Dermis microvascular lymphatic vessel endothelial cell (primary cell): ENCODE measurements at regions not wholly inside any gene's neighbourhood (a gene's known extent, or its start where the extent isn't known, plus 50 kb on each side); places are given as distances from the start of the nearest gene placed in this dataset.

Experiments used
- DNase-seq, 2 donors: peaks; one replicate each; pipeline versions ENCODE4 v3.0.0 to v3.0.0-alpha.2; 2010; ENCODE audit warnings: low read depth in 2 of 2

DNA sequence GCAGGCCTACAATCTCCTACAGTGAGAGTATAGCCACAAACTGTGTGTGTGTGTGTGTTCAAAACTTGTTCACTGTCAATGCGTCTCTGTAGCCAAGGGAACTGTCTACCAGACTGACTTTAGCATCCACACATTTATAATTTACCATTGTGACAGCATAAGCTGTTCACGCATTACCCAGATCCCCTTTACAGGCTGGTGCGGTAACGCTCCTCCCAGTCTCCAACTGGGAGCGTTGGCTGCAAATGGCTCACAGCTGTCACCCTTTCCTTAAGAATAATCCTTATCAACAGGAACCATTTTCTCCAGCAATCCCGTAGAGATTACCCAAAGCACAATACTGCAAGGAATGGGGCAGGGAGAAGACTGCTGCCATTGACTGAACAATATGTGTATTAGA is 199.5 kb downstream of the GPAM start:
- no peak for DNase-seq

DNA sequence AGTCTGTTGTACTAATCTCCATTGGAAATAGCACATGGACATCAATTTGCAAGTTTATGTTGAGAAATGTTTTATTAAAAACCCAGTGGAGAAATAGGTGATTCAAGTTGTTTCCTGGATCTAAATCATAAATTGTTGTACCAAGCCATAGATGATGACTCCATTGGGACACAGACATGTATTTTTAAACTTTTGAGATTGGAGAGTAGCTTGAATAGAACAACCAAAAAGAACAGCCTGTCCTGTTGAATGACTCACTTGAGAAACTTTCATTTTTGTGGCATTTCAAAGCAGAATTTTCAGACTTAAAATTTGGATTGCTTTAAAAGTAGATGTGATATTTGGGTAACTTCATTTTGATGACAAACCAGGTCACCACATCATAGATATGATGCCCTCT is 197.5 kb downstream of the GPAM start:
- no peak for DNase-seq

DNA sequence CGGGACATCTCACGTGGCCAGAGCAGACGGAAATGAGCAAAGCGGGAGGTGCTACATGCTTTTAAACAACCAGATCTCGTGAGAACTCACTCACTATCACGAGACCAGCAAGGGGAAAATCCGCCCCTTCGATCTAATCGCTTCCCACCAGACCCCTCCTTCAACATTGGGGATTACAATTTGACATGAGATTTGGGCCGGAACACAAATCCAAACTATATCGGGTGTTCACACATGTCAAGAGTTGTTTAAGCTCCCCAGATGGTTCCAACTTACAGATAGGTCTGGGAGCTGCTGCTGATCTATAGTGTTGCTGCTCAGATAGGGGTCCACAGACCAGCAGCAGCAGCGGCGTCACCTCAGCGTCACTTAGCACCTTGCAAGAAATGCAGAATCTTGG is 194.9 kb downstream of the GPAM start:
- DNase-seq, result no peak

DNA sequence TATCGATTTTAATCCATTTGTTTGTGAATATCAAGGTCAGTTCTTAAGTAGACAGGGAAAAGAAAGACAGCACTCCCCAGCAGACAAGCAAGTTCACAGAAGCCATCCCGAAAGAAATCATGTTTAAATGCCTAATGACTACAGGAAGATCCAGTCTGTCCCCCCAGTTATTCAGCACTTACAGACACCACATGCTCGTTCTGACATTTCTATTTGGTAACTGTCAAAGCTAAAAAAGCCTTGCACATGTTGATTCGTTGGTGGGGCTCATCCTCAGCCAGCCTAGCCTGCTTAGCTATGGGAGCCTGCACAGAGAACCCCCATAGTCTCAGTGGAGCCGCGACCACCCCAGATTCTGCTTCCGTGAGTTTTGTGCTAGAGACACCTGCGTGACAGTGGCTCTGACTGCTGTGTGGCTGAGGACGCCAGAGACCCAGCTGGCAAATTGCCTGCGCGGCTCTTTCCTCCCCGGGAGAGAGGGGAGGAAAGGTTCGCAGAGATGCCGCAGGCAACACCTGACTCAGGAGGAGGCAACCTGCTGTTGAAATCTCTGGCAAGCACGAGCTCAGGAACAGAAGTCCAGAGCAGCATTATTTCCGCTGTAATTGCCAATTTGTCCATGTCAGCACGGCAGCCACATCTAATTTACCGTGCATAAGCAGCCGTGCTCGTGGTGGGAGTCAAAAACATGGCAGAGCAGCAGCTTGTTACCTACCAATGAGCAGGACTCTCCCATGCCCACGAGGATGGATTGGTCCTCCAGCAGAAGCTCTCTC is 194.2 kb downstream of the GPAM start:
- DNase-seq, result no peak

DNA sequence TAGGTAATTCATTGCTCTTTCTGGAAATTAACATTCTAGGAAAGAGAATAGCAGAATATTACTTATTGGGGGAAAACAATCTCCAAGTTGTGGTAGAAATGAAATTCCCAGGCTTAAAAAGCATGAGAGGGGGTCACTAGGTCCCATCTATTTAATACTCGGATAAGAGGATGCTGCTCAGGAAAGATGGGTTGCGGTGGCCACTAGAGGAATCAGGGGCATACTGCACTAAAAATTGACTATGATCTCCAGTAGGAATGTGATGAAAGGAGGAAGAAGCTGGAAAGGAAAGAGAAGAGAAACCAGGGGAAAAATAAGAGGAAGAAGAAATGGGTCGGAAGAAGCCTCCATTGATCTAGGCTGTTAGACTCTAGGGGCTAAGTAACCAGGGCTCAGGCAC is 192.8 kb downstream of the GPAM start:
- DNase-seq, result no peak

DNA sequence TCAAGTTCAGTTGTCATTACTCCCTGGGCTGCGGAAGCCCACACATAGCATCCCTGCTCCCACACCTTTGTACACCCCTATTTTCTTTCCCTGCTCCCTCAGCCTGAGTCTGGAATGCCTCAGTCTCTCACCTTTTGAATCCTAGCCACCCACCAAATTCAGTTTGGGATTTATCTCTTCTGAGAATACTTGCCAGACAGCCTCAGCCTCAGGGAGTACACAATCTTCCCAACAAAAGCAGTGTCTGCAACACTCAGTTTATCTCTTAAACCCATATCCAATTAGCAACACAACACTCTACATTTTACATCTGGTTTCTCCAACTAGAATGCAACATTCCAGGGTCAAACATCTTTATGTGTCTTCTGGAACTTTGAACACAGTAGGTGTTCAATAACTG is 190.2 kb downstream of the GPAM start:
- no peak for DNase-seq

DNA sequence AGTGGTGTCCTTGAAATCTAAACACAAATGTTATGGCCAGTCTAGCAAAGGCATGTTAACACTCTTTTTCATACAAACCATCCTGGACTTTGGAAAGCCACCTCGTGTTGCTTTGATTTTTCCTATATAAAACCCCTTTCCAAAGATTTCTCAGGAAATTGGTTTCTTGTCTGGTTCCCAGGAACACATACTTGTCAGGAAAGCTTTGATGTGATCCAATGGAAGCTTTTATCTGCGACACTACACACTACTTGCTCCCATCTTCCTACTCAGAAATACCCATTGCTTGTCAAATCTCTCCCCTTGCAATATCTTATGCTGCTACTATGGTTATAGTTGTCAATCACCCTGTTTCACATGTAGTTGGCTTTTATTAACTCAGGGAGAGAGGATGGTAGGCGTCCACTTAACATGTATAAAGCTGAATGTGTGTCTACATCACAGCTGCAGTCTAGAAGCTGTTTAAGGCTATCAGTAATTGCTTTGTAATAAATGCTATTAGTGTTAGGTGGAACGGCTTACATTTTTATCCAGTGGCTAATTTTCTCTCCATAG is 189.6 kb downstream of the GPAM start:
- DNase-seq, result no peak

DNA sequence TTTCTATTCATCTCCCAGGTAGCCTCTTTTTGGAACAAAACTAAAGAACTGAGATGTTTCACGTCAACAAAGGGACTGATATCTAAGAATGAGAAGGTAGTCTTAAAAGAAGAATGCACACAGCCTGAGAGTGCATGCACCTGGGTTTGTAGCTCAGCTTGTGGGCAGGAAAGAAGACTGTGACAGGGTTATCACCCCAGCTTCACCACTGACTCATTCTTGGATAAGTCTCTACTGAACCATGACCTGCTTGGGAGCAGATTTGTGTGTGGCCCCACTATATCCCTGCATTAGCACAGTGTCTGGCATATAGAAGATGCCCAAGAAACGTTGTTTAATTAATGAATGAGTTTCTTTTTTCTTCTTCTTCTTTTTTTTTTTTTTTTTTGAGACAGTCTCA is 187.5 kb downstream of the GPAM start:
- no peak for DNase-seq

DNA sequence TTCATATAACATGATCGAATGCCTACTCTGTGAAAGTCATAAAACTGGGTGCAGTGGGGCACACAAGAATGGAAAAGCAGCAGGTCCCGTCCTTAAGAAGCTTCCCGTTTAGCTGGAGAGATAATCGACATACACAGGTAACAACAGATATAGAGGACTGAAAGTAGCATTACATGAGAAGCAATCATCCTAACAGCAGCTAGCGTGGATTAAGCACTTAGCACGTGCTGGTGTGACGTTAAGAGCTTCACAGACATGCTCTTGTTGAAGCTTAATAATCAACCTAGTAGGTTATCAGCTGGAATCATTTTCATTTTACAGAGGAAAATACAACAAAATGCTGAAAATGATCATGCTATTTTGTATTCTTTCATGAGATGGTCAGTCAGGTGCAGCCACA is 184.8 kb downstream of the GPAM start:
- no peak for DNase-seq

DNA sequence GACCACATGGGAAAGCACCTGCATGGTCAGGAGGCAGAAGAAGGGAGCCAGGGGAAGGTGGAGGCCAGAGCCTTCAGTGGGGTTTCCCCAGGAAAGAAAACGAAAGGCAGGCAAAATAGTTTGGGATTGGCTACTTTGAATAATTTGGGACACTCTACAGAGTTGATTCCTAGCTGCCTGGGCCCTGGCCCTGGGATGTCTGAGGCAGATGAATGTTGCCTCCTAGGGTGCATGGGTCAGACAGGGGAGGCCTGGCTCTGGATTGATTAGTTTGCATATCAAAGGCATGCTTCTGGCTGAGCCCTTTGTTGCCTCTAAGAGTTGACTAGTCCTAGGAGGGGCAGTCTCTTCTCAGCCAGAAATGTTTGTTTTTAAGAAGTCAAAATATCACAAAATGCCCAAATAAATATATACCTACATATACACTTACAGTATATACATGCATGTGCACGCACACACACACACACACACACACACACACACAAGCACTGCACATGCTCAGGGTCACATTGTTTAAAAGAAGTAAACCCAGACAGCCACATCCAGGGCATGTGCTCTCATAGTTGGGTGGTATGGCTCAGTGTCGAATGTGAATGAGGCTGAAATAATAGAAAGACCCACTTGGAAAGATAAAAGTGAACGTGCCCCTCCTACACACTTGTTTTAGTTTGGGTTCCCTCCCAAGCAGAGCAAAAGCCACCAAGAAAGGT is 184.2 kb downstream of the GPAM start:
- DNase-seq, result no peak

DNA sequence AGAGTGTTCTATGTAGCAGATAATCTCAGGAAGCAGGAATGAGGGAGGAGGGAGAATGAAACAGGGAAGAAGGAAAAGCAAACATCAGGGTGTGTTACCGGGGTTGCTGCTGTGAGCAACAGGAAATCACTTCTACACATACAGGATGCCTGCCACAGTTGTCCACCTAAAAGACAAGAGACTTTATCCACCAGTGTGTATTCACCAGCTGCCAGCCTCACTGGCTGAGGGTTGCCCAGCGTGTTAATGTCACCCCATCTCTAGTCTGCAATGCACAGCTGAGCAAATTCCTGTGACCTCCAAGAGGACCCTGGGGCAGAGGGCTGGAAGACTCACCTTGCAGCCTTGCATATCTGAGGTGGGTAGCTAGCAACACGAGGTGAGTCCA is 183.7 kb downstream of the GPAM start:
- DNase-seq, result no peak

DNA sequence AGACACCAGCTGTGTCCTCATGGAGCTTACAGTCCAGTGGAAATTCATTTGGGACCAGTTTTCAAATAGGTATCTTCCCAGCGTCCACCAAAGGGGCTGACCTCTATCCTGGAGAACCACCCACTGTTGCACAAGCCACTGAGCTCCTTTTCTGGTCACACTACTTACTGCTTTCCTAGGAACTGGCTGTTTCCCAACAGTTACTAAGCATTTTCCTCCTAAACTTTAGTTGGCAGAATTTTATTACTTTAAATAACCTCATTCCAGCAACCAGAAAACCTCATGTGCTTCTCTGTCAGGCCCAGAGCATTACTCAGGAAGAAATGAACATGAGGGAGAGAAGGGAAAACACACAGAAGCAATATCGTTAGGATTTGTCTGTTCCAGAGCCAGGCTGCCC is 183.1 kb downstream of the GPAM start:
- DNase-seq, result no peak

DNA sequence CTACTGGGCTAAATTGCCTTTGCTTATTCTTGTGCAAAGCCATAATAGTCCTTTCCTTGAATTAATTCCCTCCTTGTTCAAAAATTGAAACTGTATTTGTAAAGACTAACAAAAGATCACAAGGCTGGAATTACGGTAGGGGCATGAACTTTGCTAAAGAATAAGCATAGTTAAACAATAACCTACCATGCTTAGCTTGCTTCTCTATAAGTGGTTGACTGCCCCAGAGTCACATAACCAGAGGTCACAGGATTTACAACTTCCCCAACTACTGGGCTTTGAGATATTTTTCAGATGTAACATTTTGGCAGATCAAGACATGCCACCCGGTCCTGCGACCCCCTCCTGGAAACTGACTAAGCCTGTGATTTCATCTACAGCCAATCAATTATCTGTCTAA is 181.4 kb downstream of the GPAM start:
- DNase-seq, result no peak

DNA sequence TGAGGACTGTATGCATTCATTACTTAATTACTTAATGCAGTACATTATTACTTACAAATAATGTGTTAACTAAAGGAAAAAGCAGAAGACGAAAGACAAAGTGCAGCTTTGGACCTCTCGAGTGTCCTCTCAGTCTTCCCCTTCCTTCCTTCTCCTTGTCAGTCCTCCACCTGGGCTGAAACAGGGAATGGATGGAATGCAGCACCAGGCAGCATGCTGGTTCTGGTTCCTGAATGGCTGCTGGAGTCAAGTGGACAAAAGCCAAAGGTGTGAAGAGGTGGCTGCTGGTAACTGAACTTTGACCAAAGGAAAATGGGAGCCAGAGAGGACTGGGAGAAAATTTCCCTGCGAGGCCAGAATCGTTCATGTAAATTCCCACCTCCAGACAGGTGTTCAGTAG is 179.5 kb downstream of the GPAM start:
- no peak for DNase-seq

DNA sequence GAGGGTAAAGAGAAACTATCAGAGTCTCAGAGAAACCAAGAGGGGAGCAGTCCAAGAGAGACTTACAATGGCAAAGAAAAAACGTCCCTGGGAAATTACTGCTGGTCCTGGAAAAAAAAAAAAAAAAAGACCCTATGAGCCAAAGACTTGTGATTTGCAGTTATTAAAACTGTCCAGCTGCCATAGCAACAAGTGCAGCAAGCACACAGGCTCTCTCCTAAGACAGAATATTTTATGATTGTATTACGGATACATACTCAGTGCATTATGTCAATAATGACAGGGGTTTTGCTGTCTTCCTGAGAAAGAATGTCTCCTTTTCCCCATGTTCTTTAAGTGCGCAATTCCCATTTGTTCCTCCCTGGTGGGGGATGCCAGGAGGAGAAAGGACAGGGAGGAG is 178.5 kb downstream of the GPAM start:
- no peak for DNase-seq

DNA sequence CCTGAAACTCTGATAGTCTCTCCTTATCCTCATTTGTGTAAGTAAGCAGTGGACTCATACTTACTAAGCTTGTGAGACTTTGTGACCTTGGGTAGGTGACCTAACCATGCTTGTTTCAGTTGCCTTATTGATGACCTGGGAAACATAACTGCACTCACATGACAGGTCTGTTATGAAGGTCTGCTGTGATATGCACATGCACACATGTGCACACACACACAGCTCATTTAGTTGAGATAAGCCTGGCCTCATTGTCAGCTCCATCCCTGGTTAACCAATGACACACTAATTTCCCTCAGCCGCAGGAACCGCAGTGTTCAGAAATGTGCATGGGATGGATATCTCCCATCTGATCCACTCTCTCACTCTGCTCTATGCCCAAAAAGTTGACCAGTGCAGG is 177.2 kb downstream of the GPAM start:
- no peak for DNase-seq

DNA sequence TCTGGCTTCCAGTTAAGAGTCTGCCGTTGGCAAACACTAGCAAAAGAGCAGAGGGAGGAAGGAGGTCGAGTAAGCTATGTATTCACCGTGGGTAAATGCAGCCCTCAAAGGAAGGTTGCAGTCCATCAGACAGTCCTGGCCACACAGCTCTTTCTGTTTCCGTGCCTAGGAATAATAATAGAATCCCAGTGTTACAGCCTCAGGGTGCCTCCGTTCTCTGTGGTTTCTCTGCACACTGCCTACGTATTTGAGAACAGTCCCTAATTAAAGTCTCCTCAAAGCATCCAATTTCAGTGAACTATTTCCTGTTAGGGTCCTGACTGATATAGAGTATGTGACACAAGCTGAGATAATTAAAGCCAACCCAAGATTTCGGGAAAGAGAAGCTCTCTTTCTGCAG is 176.7 kb downstream of the GPAM start:
- DNase-seq, result no peak

DNA sequence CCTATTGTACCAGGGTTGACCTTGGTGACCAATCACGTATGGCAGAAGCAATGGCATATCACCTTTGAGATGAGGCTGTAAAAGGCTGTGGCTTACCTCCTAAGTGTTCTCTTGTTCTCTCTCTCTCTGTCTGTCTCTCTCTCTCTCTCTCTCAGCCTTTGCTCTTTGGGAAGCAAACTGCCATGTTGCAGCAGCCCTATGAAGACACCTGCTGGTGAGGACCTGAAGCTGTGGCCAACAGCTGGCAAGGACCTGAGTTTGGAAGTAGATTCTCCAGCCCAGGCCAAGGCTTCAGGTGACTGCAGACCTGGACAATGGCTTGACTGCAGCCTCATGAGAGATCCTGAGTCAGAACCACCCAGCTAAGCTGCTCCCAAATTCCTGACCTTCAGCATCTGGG is 161.4 kb downstream of the GPAM start:
- no peak for DNase-seq

DNA sequence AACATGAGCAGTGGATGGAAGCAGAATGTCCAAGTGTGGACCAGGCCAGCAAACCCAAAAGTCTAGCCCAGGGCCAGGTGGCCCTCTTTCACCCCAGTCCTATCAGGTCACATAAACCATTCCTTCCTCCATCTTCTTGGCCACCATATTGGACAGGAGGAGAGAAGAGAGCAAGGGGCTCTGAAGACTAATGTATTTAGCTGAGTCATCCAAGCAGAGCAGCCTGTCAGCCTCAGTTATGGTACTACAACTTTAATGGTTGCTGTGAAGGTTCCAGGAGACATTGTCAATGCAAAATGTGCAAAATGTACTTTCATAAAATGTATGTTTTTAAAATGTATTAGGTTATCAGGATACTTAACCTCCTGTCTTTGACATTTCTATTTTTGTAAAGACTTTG is 159.5 kb downstream of the GPAM start:
- no peak for DNase-seq

DNA sequence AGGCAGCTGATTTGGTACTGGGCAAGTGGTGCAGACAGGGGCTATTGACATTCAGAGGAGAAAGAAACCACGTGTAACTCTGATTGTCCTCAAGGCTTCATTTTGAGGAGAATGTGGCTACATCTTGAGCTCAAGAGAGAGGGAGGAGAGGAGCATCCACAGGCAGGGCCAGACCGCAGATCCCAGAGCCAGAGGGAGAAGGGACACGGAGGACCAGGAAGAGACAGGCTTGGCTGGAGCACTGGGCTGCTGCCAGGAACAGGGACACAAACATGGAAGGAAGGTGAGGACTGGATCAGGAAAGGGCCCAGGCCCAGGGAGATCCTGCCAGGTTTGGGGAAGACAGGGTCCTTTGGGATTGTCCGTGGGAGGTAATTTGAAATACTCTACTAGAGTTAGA is 158.3 kb downstream of the GPAM start:
- no peak for DNase-seq

DNA sequence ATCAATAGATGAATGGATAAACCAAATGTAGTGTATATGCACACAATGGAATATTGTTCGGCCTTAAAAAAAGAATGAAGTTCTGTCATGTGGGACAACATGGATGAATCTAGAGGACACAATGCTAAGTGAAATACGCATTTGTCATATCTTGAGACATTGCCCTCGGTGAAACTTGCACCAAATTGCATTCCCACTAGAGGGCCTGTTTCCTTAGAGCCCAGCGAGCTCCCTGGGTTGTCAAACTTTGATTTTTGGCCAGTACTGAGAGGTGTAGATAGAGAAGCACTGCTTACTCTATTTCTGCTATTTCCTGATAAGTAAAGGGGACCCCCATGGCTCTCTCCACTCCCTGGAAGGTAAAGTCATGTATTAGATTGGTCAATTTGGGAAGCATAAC is 157.1 kb downstream of the GPAM start:
- no peak for DNase-seq

DNA sequence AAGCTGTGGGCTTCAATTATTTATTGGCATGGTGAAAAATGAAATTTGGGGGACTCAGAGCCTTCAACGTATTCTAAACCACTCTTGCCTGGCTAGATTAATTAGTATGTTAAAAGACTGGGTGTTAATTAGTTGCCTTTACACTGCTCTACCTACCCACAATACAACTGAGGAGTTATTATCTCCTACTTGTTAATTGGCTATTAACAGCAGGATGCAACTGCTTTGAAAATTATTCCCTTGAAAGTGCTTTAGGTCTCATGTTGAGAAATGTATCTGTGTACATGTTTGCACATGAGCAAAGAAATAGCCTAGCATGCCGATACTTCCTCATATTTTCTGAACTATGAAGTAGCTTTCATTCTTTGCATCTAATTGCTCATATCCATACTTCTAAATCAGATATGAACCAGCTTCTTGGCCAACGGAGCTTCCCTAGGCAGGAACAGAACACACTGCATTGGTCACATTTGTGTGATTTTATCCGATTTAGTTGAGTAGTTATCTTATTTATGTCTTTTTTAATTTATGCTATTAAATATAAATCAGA is 155.8 kb downstream of the GPAM start:
- DNase-seq, result no peak

DNA sequence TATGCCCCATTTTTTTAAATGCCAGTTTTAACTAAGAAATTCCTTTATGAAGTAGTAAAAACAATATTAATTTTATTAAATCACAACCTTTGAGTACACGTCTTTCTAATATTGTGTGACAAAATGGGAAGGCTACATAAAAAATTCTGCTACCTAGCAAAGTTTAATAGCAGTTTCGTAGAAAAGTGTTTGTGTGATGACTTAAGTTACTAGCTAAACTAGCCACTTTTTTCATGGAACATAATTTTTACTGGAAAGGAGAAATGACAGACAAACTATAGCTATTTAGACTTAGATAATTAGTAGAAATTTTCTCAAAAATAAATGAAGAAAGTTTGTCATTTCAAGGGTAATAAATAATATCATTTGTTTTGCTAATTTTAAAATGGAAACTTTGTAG is 153.1 kb downstream of the GPAM start:
- DNase-seq, result no peak
